OCI-LY1 (cell line): ENCODE measurements at regions not wholly inside any gene's neighbourhood (a gene's known extent, or its start where the extent isn't known, plus 50 kb on each side); places are given as distances from the start of the nearest gene placed in this dataset.

Experiments
- H2AFZ ChIP-seq: fragments of 200-600 bp; sonication (generic), shearing (Covaris generic); 2 replicates; pipeline ENCODE4 v1.6.0; 2014; ENCODE audit warnings: antibody characterized with exemption, mild to moderate bottlenecking, low read length
- H3F3A ChIP-seq: fragments of 200-600 bp; sonication (generic), shearing (Covaris generic); 2 replicates; pipeline ENCODE4 v1.6.0; 2014; ENCODE audit warnings: mild to moderate bottlenecking, antibody characterized with exemption, low read length, moderate library complexity; ENCODE audit not compliant: insufficient read depth
- H3K27ac ChIP-seq: fragments of 200-600 bp; sonication (generic); 2 replicates; pipeline ENCODE4 v1.5.1; 2014; ENCODE audit warnings: low read length, mixed run types, mild to moderate bottlenecking, low read depth; ENCODE audit not compliant: poor library complexity, severe bottlenecking
- H3K27me3 ChIP-seq: fragments of 200-600 bp; sonication (generic); 2 replicates; pipeline ENCODE4 v1.6.0; 2014; ENCODE audit warnings: antibody characterized with exemption, mild to moderate bottlenecking, low read length, moderate library complexity; ENCODE audit not compliant: insufficient read depth
- H3K36me3 ChIP-seq: fragments of 200-600 bp; sonication (generic); 2 replicates; pipeline ENCODE4 v1.6.1; 2014; ENCODE audit warnings: mild to moderate bottlenecking, antibody characterized with exemption, low read length, moderate library complexity, mixed read lengths; ENCODE audit not compliant: insufficient read depth
- H3K4me1 ChIP-seq: fragments of 200-600 bp; sonication (generic); 2 replicates; pipeline ENCODE4 v1.5.1; 2014; ENCODE audit warnings: mild to moderate bottlenecking, low read length, moderate library complexity; ENCODE audit not compliant: insufficient read depth, severe bottlenecking
- H3K4me2 ChIP-seq: fragments of 200-600 bp; sonication (generic), shearing (Covaris generic); 2 replicates; pipeline ENCODE4 v1.6.1; 2014; ENCODE audit warnings: low read length
- H3K4me3 ChIP-seq: fragments of 200-600 bp; sonication (generic); 2 replicates; pipeline ENCODE4 v1.5.1; 2014; ENCODE audit warnings: low read length, low read depth, mild to moderate bottlenecking, mixed read lengths; ENCODE audit not compliant: poor library complexity, severe bottlenecking
- H3K79me2 ChIP-seq: fragments of 200-600 bp; shearing (Covaris generic); 2 replicates; pipeline ENCODE4 v1.6.1; 2016; ENCODE audit warnings: mixed run types, low read length, mixed read lengths; ENCODE audit not compliant: insufficient read depth
- H3K9ac ChIP-seq: fragments of 200-600 bp; sonication (generic), shearing (Covaris generic); 2 replicates; pipeline ENCODE4 v1.6.1; 2014; ENCODE audit warnings: mild to moderate bottlenecking, low read length, mixed read lengths
- H3K9me2 ChIP-seq: fragments of 200-600 bp; sonication (generic), shearing (Covaris generic); 2 replicates; pipeline ENCODE4 v1.6.1; 2014; ENCODE audit warnings: low read depth, mild to moderate bottlenecking, low read length, mixed read lengths
- H3K9me3 ChIP-seq: fragments of 200-600 bp; shearing (Covaris generic); 2 replicates; pipeline ENCODE4 v1.6.1; 2014; ENCODE audit warnings: low read length, mixed read lengths
- H4K20me1 ChIP-seq: fragments of 200-600 bp; sonication (generic), shearing (Covaris generic); 2 replicates; pipeline ENCODE4 v1.6.0; 2016; ENCODE audit warnings: mild to moderate bottlenecking, low read length; ENCODE audit not compliant: insufficient read depth
- EZH2 ChIP-seq: fragments of 200-600 bp; sonication (generic), shearing (Covaris generic); IDR thresholded peaks from 2 replicates; pipeline ENCODE4 v1.8.0; 2017; ENCODE audit warnings: borderline replicate concordance, mixed run types, mild to moderate bottlenecking, antibody characterized with exemption, low read length, moderate library complexity, mixed read lengths
- TF ChIP-seq, protein P1 (sequence below): fragments of 200-600 bp; sonication (generic), shearing (Covaris generic); IDR thresholded peaks from 2 replicates; pipeline ENCODE4 v1.5.1; 2017; ENCODE audit warnings: mild to moderate bottlenecking, antibody characterized with exemption, low read length, moderate library complexity, mixed read lengths

DNA sequence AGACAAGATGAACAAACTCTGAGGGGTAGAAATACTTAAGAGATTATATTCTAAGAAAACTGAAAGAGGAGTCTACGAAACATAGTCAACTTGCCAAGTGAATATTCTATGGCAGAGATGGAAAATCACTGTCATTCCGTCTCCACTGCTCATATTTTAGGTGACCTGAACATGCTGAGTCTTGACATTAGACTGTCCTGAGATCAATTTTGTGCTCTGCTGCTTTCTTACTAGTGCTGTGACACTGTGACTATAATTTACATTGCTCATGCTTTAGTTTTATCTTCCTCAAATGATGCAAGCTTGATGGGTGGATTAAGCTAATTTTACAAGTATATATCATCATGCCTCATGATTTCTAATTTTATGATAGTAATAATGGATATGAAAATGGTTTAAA lies 228.2 kb upstream of the LRFN5 start:
- no peak overlapping the region for H3K4me3 ChIP-seq
- TF ChIP-seq, protein P1, sequence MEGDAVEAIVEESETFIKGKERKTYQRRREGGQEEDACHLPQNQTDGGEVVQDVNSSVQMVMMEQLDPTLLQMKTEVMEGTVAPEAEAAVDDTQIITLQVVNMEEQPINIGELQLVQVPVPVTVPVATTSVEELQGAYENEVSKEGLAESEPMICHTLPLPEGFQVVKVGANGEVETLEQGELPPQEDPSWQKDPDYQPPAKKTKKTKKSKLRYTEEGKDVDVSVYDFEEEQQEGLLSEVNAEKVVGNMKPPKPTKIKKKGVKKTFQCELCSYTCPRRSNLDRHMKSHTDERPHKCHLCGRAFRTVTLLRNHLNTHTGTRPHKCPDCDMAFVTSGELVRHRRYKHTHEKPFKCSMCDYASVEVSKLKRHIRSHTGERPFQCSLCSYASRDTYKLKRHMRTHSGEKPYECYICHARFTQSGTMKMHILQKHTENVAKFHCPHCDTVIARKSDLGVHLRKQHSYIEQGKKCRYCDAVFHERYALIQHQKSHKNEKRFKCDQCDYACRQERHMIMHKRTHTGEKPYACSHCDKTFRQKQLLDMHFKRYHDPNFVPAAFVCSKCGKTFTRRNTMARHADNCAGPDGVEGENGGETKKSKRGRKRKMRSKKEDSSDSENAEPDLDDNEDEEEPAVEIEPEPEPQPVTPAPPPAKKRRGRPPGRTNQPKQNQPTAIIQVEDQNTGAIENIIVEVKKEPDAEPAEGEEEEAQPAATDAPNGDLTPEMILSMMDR = no peak
- TF ChIP-seq EZH2 = no peak

DNA sequence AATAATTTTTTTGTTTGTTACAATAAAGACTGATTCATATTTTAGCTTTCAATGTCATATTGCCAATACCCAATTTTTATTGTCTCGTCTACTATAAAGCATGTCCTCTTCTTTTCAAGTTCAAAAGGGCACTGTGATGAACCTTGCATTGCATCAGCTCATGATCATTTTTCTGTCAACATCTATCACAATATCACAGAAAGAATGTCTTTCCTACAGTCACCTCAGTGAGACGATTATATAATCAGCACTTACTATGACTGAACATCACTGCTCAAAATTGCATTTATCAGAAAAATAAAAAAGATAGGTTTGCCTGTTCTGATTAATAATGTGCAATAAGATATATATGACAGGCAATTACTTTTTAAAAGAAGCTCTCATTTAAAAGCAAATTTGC lies 228.7 kb upstream of the LRFN5 start:
- TF ChIP-seq EZH2 = no peak
- Histone ChIP-seq H3K4me2 (no peak overlapping the region), H3K4me1 (peaks cover 22% of the 10 kb centered on the region), H3K9ac (no peak overlapping the region), H3K27ac (no peak overlapping the region), H3K79me2 (no peaks in the 10 kb centered on the region), H2AFZ (no peak overlapping the region), H3F3A (no peaks in the 10 kb centered on the region), H4K20me1 (no peaks in the 10 kb centered on the region), H3K4me3 (no peak overlapping the region), H3K27me3 (no peaks in the 10 kb centered on the region), H3K36me3 (no peaks in the 10 kb centered on the region), H3K9me2 (no peaks in the 10 kb centered on the region), H3K9me3 (no peaks in the 10 kb centered on the region)

More for the DNA sequence above, 228.2 kb upstream of the LRFN5 start:
- no peaks in the 10 kb centered on the region for H3K36me3 ChIP-seq
- H2AFZ ChIP-seq = no peak overlapping the region
- no peaks in the 10 kb centered on the region for H3F3A ChIP-seq
- no peak overlapping the region for H3K4me2 ChIP-seq
- no peak overlapping the region for H3K27ac ChIP-seq
- H3K79me2 ChIP-seq = no peaks in the 10 kb centered on the region
- no peaks in the 10 kb centered on the region for H4K20me1 ChIP-seq
- no peaks in the 10 kb centered on the region for H3K9me3 ChIP-seq
- no peaks in the 10 kb centered on the region for H3K27me3 ChIP-seq
- peaks cover 22% of the 10 kb centered on the region for H3K4me1 ChIP-seq
- H3K9me2 ChIP-seq = no peaks in the 10 kb centered on the region
- H3K9ac ChIP-seq = no peak overlapping the region

DNA sequence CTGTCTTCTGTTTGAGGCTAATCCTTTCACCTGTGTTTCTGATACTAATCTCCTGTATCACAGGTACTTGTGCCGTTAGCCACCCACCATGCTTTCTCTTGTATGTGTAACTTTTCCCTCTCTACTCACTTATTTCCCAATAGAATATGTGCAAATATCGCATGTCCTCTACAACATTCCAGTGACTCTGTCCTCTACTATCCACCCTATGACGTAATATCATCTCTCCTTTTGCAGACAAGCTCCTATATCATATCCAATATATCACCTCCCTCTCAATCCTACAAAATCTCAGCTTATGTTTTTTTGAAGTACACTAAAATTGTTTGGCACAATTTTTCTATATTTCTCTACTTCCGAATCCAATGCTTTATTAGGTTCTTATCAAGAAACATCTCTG lies 232.6 kb upstream of the LRFN5 start:
- H3K27ac ChIP-seq = no peak overlapping the region
- H3K27me3 ChIP-seq = no peaks in the 10 kb centered on the region
- no peaks in the 10 kb centered on the region for H3K9me2 ChIP-seq
- H2AFZ ChIP-seq = no peak overlapping the region
- no peak overlapping the region for H3K4me3 ChIP-seq
- no peak overlapping the region for H3K4me2 ChIP-seq
- no peak for TF ChIP-seq EZH2
- TF ChIP-seq, protein P1 = no peak
- no peaks in the 10 kb centered on the region for H3K9me3 ChIP-seq
- H3K9ac ChIP-seq = no peak overlapping the region
- H4K20me1 ChIP-seq = no peaks in the 10 kb centered on the region
- H3K79me2 ChIP-seq = no peaks in the 10 kb centered on the region
- H3K36me3 ChIP-seq = no peaks in the 10 kb centered on the region
- peaks cover 22% of the 10 kb centered on the region for H3K4me1 ChIP-seq
- H3F3A ChIP-seq = no peaks in the 10 kb centered on the region

DNA sequence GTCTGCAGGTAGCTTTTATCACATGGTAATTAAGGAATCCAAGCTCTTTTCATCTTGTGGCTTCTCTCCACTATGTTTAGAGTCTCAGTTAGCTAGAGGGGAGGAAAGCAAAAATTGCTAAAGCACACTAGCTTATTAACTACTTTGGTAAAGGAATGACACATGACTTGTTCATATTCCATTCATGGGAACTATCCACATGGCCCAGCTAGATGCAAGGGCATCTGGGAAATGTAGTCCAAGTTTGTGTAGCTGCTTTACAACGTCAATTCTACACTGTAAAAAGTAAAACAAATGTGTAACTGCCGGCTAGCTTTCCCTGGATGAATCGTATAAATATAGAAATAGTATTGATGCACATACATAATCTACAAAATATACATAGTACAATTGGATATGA lies 244.5 kb upstream of the LRFN5 start:
- Histone ChIP-seq H3K27me3 (no peaks in the 10 kb centered on the region), H3K9me3 (no peaks in the 10 kb centered on the region), H3K36me3 (no peaks in the 10 kb centered on the region), H3K4me2 (no peak overlapping the region), H3K9me2 (no peaks in the 10 kb centered on the region), H3K4me3 (no peak overlapping the region), H3K79me2 (no peaks in the 10 kb centered on the region), H4K20me1 (no peaks in the 10 kb centered on the region), H3K27ac (no peak overlapping the region), H3K4me1 (no peaks in the 10 kb centered on the region), H2AFZ (no peak overlapping the region), H3F3A (no peaks in the 10 kb centered on the region), H3K9ac (no peak overlapping the region)
- TF ChIP-seq, protein P1 = no peak
- no peak for TF ChIP-seq EZH2
